SK-N-SH treated with all-trans-retinoic acid at 6 μM for 48 hours (cell line): ENCODE measurements at regions not wholly inside any gene's neighbourhood (a gene's known extent, or its start where the extent isn't known, plus 50 kb on each side); places are given as distances from the start of the nearest gene placed in this dataset.

Source experiments
- ATAC-seq: fragments of 200-7000 bp; cut with Tn5 transposase; 3 replicates; pipeline ENCODE4 v1.9.1; 2020; ENCODE audit warnings: mild to moderate bottlenecking, moderate library complexity
- ARNTL ChIP-seq: fragments of 450-650 bp; formaldehyde crosslinking; IDR thresholded peaks from 2 replicates; pipeline ENCODE4 v1.5.0; 2020; ENCODE audit warnings: low read depth, mild to moderate bottlenecking, moderate library complexity, borderline replicate concordance
- BACH2 ChIP-seq: fragments of 250-450 bp; sonication (Bioruptor Pico); IDR thresholded peaks from 2 replicates; pipeline ENCODE4 v1.9.0; 2021; ENCODE audit warnings: mild to moderate bottlenecking, borderline replicate concordance
- CREB5 ChIP-seq: fragments of 250-450 bp; sonication (Bioruptor Pico); IDR thresholded peaks from 2 replicates; pipeline ENCODE4 v1.5.1; 2020; ENCODE audit warnings: low read depth, mild to moderate bottlenecking, moderate library complexity
- CSRNP3 ChIP-seq: fragments of 250-450 bp; sonication (Bioruptor Pico); IDR thresholded peaks from 2 replicates; pipeline ENCODE4 v1.5.1; 2021; ENCODE audit warnings: mild to moderate bottlenecking, moderate library complexity
- ESRRG ChIP-seq: fragments of 250-450 bp; sonication (Bioruptor Pico); IDR thresholded peaks from 2 replicates; pipeline ENCODE4 v1.6.1; 2021; ENCODE audit warnings: mild to moderate bottlenecking
- GLIS3 ChIP-seq: fragments of 250-450 bp; sonication (Bioruptor Pico); IDR thresholded peaks from 2 replicates; pipeline ENCODE4 v1.5.0; 2020; ENCODE audit warnings: mild to moderate bottlenecking, moderate library complexity
- ISL1 ChIP-seq: fragments of 250-450 bp; sonication (Bioruptor Pico); IDR thresholded peaks from 2 replicates; pipeline ENCODE4 v2.1.2; 2022; ENCODE audit warnings: mild to moderate bottlenecking, moderate library complexity
- OSR1 ChIP-seq: fragments of 250-450 bp; sonication (Bioruptor Pico); IDR thresholded peaks from 2 replicates; pipeline ENCODE4 v1.8.0; 2022; ENCODE audit warnings: moderate library complexity, mild to moderate bottlenecking, inconsistent platforms
- PATZ1 ChIP-seq: fragments of 250-450 bp; sonication (Bioruptor Pico); IDR thresholded peaks from 2 replicates; pipeline ENCODE4 v1.8.0; 2020; ENCODE audit warnings: mild to moderate bottlenecking, moderate library complexity, borderline replicate concordance
- POU6F1 ChIP-seq: fragments of 250-450 bp; sonication (Bioruptor Pico); IDR thresholded peaks from 2 replicates; pipeline ENCODE4 v1.8.0; 2021; ENCODE audit warnings: low read depth, mild to moderate bottlenecking, moderate library complexity, borderline replicate concordance
- PPARA ChIP-seq: fragments of 250-450 bp; sonication (Bioruptor Pico); IDR thresholded peaks from 2 replicates; pipeline ENCODE4 v1.5.0; 2020; ENCODE audit warnings: mild to moderate bottlenecking, borderline replicate concordance
- RARB ChIP-seq: fragments of 250-450 bp; sonication (Bioruptor Pico); IDR thresholded peaks from 2 replicates; pipeline ENCODE4 v1.8.0; 2021; ENCODE audit warnings: mild to moderate bottlenecking, moderate library complexity
- SNAI2 ChIP-seq: fragments of 250-450 bp; sonication (Bioruptor Pico); IDR thresholded peaks from 2 replicates; pipeline ENCODE4 v1.5.0; 2020; ENCODE audit warnings: mild to moderate bottlenecking, moderate library complexity
- TCF4 ChIP-seq: fragments of 250-450 bp; sonication (Bioruptor Pico); IDR thresholded peaks from 2 replicates; pipeline ENCODE4 v1.8.0; 2021; ENCODE audit warnings: mild to moderate bottlenecking, moderate library complexity, borderline replicate concordance
- TOX ChIP-seq: fragments of 250-450 bp; sonication (Bioruptor Pico); IDR thresholded peaks from 2 replicates; pipeline ENCODE4 v1.8.0; 2021; ENCODE audit warnings: mild to moderate bottlenecking, moderate library complexity, borderline replicate concordance
- TSHZ2 ChIP-seq: fragments of 250-450 bp; sonication (Bioruptor Pico); IDR thresholded peaks from 2 replicates; pipeline ENCODE4 v1.5.0; 2020; ENCODE audit warnings: mild to moderate bottlenecking, moderate library complexity
- ZC3H10 ChIP-seq: fragments of 250-450 bp; sonication (Bioruptor Pico); IDR thresholded peaks from 2 replicates; pipeline ENCODE4 v1.5.1; 2021; ENCODE audit warnings: mild to moderate bottlenecking, moderate library complexity
- ZFP30 ChIP-seq: fragments of 450-650 bp; formaldehyde crosslinking; IDR thresholded peaks from 2 replicates; pipeline ENCODE4 v1.5.0; 2022; ENCODE audit warnings: mild to moderate bottlenecking, moderate library complexity
- ZNF565 ChIP-seq: fragments of 450-650 bp; formaldehyde crosslinking; conservative IDR thresholded peaks from 2 replicates; pipeline ENCODE4 v1.5.0; 2020; ENCODE audit warnings: low read depth, mild to moderate bottlenecking, moderate library complexity
- ZNF70 ChIP-seq: fragments of 450-650 bp; formaldehyde crosslinking; IDR thresholded peaks from 2 replicates; pipeline ENCODE4 v1.5.0; 2020; ENCODE audit warnings: mild to moderate bottlenecking, moderate library complexity
- ZNF8 ChIP-seq: fragments of 450-650 bp; formaldehyde crosslinking; IDR thresholded peaks from 2 replicates; pipeline ENCODE4 v1.5.0; 2020; ENCODE audit warnings: mild to moderate bottlenecking, moderate library complexity

- TF ChIP-seq BACH2 (CRISPR knock-in tag): no peak
- no peak for TF ChIP-seq PPARA (CRISPR knock-in tag)
- no peak for TF ChIP-seq TSHZ2
- no peak for TF ChIP-seq CSRNP3 (CRISPR knock-in tag)
- no peak for TF ChIP-seq ZNF8 (CRISPR knock-in tag)
- TF ChIP-seq ZNF70 (CRISPR knock-in tag): no peak
- no peak for TF ChIP-seq PATZ1 (CRISPR knock-in tag)
- TF ChIP-seq ZNF565: no peak
- no peak for TF ChIP-seq TOX
- TF ChIP-seq ZFP30: no peak
- TF ChIP-seq ARNTL: no peak
- no peak for TF ChIP-seq ISL1
- TF ChIP-seq GLIS3 (CRISPR knock-in tag): no peak
- no peak for TF ChIP-seq POU6F1
- no peak for TF ChIP-seq OSR1
- TF ChIP-seq CREB5: no peak
- no peak for TF ChIP-seq SNAI2 (CRISPR knock-in tag)
- TF ChIP-seq ESRRG (CRISPR knock-in tag): no peak
- no peak for TF ChIP-seq TCF4
- no peak for ATAC-seq
These were observed 118.8 kb upstream of the MTAP start for GRCh38 chr9:21683484-21684175.

- no peak for ATAC-seq
- no peak for TF ChIP-seq ZFP30
- no peak for TF ChIP-seq ZC3H10 (CRISPR knock-in tag)
- TF ChIP-seq PATZ1 (CRISPR knock-in tag): no peak
- no peak for TF ChIP-seq TCF4
- TF ChIP-seq RARB: no peak
- no peak for TF ChIP-seq CREB5
- TF ChIP-seq BACH2 (CRISPR knock-in tag): no peak
- no peak for TF ChIP-seq TSHZ2
- no peak for TF ChIP-seq GLIS3 (CRISPR knock-in tag)
- TF ChIP-seq ZNF565: no peak
- TF ChIP-seq ARNTL: no peak
- TF ChIP-seq POU6F1: no peak
These were observed 118.2 kb upstream of the MTAP start for GRCh38 chr9:21684231-21684630.
